RCC 7860 (cell line): ENCODE measurements at regions not wholly inside any gene's neighbourhood (a gene's known extent, or its start where the extent isn't known, plus 50 kb on each side); places are given as distances from the start of the nearest gene placed in this dataset.

Experiments
- DNase-seq: peaks from one replicate; pipeline ENCODE4 v3.0.0-alpha.2; 2015; ENCODE audit warnings: low spot score
- FAIRE-seq: peaks from 2 replicates; lab custom pipeline; 2012; peaks lifted over from hg19 to GRCh38; lab: Jason Lieb, UNC

DNA sequence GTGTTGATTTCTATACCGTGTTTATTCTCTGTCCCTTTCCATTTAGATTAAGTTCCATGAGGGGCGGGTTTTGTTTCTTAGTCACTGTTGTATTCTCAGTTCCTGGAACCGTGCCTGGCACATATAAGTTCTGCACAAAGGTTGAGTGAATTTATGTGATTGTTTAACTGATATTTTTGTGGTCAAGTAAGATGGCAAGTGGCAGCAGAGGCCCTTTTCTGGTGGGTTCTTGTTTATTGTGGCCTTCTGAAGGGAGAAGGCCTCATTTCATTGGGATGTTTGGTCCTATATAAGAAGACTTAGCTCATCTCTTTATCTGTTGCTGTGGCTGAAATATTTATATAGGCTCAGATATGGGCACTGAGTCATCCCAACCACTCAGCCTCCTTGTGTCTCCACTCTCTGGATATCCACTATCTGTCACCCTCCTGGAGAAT, 262.5 kb downstream of the PSAT1 start:
- DNase-seq (peak; percentile 82), FAIRE-seq (peak; percentile 69)

GRCh38 chr9:78562021-78562420, 265.1 kb downstream of the PSAT1 start:
- no peak for DNase-seq

DNA sequence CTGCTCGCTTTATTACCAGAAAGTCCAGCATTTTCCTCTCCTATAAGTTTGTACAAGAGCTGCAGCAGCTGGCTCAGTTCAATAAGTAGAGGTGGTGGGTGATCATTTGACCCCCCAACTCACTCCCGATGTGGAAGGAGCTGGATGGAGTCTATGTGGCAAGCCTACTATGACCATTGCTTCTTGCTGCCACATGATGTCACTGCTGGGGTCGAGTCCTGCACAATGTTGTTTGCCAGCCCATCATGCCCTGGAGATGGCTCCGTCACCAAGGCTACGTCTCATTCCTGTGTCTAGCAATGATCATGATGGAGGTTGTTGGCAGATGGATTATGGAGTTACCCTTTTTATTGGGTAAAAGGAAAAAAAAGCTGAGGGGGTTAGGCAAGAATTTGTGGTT, 266.3 kb downstream of the PSAT1 start:
- FAIRE-seq (no peak), DNase-seq (no peak)

More at GRCh38 chr9:78562021-78562420, 265.1 kb downstream of the PSAT1 start:
- no peak for FAIRE-seq

DNA sequence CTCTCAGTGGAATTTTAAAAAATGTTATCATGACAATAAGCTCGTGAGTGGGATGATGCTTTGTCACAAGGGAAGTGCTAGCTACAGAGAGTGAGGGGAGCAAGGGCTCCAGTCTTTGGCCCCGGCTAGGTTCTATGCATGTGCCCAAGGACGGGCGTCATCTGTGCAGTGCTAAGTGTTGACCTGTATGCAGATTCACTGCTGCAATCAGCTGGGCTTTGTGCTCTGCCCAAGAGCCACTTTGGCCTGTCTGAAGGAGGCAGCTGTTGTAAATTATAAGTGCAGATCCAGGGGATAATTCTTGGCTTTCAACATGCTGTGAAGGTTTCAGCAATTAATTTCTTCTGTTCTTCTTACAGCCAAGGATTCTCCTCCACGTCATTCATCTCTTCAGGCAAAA, 268.6 kb downstream of the PSAT1 start:
- no peak for DNase-seq
- no peak for FAIRE-seq

DNA sequence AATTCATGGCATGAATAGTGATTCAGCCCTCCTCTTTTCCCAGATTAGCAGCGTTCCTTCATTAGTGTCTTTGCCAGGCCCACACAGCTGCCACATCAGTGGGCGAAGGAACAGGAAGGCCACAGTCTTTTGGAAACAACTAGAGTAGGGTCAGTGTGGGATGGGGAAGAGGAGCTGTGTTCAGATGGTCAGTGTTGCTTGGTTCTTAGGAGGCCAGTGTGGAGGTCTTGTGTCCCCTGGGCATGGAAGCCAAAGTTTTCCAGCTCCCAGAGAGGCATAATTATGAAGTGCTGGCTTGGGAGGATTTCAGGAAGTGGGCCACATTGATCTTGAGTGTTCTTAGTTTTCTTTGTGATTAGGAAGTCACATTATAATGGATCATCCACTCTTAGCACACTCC, 269.6 kb downstream of the PSAT1 start:
- DNase-seq (no peak), FAIRE-seq (no peak)

DNA sequence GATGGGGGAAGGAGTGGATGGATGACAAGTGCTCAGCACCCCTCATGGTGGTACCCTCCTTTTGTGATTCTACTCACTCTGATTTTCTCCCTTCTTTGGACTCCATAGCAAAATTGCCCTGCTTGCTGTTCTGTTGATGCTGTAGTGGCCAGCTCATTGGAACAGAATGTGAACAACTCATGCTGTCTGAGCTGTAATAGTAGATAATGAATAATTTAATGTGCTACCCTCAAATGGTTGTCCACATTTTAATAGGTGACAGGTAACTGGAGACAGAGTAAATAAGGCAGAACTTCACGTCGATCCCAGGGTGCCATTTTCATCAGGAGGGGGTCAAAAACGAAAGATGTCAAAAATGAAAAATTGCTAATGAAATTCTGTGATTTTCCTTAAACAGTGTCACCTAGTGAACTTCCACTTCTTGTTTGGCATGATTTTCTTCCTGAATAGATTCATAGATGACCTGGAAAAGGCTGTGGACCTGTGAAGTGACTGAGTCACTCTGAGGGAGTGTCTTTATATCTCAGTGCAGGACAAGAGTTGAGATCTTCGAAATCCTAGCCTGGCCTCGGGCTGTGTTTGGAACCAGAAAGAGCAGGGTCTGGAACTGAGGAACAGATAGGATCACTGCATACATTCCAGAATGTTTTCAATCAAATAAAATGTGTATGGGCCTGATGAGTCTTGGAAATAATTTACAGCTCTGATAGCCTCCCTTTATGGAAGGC, 270.2 kb downstream of the PSAT1 start:
- peak; percentile 36 for FAIRE-seq

DNA sequence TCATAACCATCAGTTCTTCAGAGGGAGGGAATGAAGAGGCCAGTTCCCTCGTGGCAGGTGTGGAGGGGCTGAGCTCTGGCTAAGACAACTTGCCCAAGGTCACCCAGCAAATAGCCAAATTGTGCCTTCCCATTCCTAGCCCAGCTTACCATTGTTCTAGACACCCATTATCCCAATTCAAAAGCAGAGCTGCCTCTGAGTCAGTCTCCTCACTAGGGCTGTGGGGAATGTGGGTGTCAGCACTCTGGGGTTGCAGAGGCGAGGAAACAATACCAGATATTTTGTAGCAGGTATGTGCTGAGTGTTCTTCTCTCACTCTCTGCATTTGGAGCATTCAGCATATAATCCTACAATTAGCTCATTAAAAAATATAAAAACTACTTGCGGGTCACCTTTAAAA, 270.8 kb downstream of the PSAT1 start:
- no peak for FAIRE-seq
- DNase-seq: no peak

More for the DNA sequence above, 270.2 kb downstream of the PSAT1 start:
- peak; percentile 53 for DNase-seq

- no peak for FAIRE-seq
- no peak for DNase-seq
Measured at GRCh38 chr9:78568774-78569173, 271.8 kb downstream of the PSAT1 start.

- DNase-seq (no peak), FAIRE-seq (no peak)
Measured at GRCh38 chr9:78572266-78572665, 275.3 kb downstream of the PSAT1 start.

DNA sequence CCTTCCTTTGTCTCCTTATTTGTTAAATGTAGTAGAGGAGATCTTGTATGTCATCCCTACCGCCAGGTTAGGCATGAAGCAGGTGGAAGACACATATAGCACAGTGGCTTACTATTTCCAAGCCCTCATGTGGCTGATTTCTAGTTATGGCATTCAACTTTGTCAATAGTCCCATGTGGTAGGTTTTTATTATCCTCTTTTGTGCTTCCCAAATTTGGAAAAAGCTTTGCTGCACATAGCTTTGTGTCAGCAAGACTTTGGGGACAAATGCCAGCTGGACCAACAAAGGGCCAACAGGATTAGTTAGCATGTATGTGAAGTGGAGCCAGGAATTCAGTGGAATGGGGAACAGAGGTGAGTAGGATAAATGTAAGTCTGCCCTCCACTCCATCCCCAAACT, 276.3 kb downstream of the PSAT1 start:
- DNase-seq (no peak), FAIRE-seq (no peak)

- DNase-seq (no peak), FAIRE-seq (no peak)
Measured at GRCh38 chr9:78573669-78574068, 276.7 kb downstream of the PSAT1 start.

- FAIRE-seq (no peak), DNase-seq (no peak)
Measured at GRCh38 chr9:78574354-78575045, 277.6 kb downstream of the PSAT1 start.

DNA sequence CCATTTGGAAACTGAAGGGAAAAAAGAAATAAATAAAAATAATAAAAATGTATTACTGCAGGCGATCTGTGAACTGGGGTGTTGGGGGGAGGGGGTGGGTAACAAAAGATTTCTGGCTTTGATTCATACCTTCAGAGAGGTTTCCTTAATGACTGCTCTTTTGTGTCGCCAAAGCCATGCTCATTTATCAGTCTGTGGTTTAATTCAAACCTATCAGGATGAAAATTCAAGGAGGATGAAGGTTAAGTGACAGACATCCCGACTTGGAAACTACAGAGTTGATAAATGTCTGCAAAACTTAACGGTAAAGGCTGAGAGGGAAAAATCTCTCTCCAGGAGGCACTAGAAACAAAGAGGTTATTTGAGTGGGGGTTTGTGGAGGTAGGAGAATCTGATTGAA, 278.2 kb downstream of the PSAT1 start:
- DNase-seq (no peak), FAIRE-seq (no peak)

DNA sequence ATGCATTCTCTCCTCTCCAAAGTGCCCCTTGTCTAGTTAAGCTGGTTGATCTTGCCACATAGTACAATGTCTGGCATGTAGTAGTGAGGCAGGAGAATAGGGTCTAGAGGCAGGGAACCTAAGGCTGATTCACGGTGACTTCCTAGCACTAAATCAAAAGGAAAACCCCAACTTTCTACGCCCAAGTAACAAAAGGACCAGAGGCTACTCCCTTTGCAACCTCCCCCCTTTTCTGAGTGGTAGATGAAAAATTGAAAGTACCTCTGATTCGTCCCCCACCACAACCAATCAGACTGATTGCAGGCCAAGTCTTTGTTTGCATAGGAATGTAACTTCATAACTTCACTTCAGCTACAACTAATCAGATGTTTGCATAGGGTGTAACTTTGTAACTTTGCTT, 278.8 kb downstream of the PSAT1 start:
- FAIRE-seq: no peak
- DNase-seq: no peak

DNA sequence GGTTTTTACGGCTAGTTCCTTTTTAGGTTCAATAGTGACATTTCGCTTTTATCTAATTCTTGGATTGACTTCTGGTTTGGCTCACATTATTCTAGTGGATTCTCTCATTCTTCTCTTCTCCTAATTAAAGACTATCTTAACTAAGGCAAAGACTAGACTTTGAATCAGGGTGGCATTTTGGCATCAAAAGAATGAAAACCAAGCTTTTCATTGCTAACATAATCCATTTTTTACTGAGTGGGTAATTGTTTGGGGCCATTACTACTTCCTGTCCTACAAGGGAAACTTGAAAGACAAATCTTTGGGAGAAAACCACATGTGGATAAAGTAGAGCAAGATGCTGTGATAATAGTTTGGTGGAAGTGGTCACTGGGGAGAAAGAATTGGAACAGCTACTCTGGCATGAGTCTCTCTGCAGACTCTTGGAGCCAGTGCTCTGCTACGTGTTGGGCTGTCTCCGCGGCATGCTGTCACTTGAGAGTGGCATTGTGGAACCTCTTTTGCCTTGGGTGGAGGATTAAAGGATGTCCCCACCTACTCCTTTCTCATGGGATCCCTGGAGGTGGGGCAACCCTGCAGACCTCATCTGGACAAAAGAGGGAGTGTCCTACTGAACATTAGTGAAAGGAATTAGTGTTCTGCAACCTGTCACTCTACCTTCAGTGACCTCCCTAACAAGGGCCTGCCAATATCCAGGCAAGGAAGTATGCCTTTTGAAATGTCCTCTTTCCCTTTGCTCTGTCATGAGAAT, 280.4 kb downstream of the PSAT1 start:
- no peak for DNase-seq
- FAIRE-seq: no peak

DNA sequence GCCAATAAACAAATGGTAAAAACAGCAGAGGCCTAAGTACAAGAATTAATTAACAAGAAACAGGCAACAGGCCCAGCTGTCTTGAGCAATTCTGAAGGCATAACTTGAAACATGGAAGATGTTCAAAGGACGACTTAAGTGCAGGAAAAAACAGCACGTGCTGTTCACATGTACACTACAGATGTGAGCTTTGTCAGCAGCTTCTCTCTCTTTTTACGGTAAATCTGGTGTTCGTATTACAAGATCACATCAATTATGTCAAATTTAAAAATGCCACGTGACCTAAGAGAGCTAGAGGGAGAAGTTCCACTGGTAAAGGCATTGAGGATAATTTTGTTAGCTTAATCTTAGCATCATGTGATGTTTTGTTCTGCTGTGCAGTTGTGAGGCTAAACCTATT, 281.1 kb downstream of the PSAT1 start:
- DNase-seq (no peak), FAIRE-seq (no peak)

- FAIRE-seq: no peak
- DNase-seq: no peak
Measured at GRCh38 chr9:78582821-78583220, 285.9 kb downstream of the PSAT1 start.

- FAIRE-seq: peak; percentile 51
Measured at GRCh38 chr9:78584589-78584988, 287.7 kb downstream of the PSAT1 start.

DNA sequence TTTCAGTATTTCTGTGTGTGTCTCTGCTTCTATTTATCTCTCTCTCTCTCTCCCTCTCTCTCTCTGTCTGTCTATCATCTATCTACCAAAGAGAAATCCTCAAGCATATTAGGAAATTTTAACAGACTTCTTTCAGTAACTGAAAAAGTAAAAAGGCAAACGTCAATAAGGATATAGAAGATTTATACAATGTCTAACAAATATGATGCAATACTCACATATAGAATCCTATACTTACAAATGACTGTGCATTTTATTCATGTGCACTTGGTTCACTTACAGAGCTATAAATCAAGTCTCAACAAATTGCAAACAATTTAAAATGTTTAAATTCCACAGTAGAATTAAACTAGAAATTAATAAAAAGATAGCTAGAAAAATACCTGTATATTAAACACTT, 289.0 kb downstream of the PSAT1 start:
- DNase-seq (no peak), FAIRE-seq (peak; percentile 26)

More at GRCh38 chr9:78584589-78584988, 287.7 kb downstream of the PSAT1 start:
- DNase-seq: no peak

DNA sequence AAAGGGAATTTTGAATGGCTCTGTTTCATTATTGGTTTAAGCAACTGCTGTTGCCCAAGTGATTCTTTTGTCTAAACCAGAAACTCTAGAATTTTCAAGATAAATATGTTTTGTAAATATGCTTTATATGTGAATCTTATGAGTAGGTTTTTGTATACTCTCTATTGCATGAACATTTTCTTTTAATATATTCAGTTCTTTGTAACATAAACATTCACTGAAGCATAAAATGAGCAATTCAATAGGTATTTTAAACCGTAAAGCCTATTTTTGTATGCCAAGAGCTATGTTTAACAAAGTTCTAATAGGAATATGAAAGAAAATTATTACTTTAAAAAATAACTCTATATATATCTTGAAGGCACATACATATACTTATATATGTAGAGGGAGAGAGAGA, 293.1 kb downstream of the PSAT1 start:
- FAIRE-seq (peak; percentile 35), DNase-seq (no peak)

DNA sequence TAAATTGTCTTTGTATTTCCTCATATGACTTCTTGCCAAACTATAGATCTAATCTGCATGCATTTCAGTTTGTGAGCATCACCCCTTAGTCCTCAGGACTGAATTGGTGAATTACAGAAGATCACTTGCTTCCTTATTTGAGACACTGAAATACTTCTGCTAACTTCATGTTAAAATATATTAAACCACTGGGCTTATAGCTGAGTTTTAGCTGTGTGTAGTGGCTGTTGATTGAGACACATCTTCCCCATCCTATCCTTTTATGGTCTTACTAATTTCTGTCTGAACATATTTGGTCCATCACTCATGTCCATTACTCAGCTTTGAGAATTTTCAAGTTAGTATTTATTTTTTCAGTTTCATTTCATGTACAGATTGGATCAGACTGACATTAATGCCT, 295.9 kb downstream of the PSAT1 start:
- FAIRE-seq (no peak), DNase-seq (peak; percentile 13)
